Fibroblast of pulmonary artery (primary cell): ENCODE measurements at regions not wholly inside any gene's neighbourhood (a gene's known extent, or its start where the extent isn't known, plus 50 kb on each side); places are given as distances from the start of the nearest gene placed in this dataset.

Experiments
- DNase-seq: peaks from one replicate; pipeline ENCODE4 v3.0.0-alpha.2; 2010; ENCODE audit warnings: low read depth
- H3K4me3 ChIP-seq: replicated peaks from 2 replicates; pipeline ENCODE4 v1.5.1; 2011; ENCODE audit warnings: low read depth, mild to moderate bottlenecking, control low read depth, low read length, moderate library complexity
- TF ChIP-seq, protein P1 (sequence below): IDR thresholded peaks from 2 replicates; pipeline ENCODE4 v1.5.1; 2011; ENCODE audit warnings: mild to moderate bottlenecking, control low read depth, low read length, inconsistent platforms; ENCODE audit errors: missing control alignments

DNA sequence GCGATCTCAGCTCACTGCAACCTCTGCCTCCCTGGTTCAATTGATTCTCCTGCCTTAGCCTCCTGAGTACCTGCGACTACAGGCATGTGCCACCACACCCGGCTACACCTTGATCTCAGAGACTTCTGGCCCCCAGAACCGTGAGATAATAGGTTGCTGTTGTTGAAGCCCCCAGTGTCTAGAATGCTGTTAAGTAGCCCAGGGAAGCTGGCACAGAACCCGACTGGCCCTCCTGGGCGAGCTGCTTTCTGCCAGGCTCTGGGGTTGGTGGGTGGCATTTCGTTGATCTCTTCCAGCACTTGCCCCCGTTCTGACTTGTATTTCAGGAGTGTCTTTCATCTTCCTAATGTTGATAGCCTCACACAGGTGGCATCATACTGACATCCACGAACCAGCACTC lies 807.1 kb downstream of the CDH9 start:
- DNase-seq: no peak
- no peak overlapping the region for H3K4me3 ChIP-seq
- TF ChIP-seq, protein P1, sequence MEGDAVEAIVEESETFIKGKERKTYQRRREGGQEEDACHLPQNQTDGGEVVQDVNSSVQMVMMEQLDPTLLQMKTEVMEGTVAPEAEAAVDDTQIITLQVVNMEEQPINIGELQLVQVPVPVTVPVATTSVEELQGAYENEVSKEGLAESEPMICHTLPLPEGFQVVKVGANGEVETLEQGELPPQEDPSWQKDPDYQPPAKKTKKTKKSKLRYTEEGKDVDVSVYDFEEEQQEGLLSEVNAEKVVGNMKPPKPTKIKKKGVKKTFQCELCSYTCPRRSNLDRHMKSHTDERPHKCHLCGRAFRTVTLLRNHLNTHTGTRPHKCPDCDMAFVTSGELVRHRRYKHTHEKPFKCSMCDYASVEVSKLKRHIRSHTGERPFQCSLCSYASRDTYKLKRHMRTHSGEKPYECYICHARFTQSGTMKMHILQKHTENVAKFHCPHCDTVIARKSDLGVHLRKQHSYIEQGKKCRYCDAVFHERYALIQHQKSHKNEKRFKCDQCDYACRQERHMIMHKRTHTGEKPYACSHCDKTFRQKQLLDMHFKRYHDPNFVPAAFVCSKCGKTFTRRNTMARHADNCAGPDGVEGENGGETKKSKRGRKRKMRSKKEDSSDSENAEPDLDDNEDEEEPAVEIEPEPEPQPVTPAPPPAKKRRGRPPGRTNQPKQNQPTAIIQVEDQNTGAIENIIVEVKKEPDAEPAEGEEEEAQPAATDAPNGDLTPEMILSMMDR: no peak

DNA sequence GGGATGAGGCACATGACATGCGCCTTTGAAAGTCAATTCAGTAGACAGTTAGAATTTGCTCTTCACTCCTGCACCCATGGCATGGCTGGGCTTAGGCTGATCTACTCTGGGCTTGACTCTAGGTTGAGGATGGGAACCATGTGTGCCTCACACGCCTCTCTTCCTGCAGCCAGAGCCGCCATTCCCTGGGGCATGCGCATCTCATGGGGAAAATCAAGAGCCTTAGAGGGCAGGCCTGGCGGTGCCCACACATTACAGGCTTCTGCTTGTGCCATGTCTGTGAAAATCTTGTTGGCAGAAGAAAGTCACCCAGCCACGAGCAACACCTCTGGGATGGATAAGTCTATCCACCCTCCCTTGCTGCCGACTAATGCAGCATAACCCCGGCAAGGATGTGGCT lies 808.5 kb downstream of the CDH9 start:
- TF ChIP-seq, protein P1: no peak
- DNase-seq: no peak
- no peak overlapping the region for H3K4me3 ChIP-seq

DNA sequence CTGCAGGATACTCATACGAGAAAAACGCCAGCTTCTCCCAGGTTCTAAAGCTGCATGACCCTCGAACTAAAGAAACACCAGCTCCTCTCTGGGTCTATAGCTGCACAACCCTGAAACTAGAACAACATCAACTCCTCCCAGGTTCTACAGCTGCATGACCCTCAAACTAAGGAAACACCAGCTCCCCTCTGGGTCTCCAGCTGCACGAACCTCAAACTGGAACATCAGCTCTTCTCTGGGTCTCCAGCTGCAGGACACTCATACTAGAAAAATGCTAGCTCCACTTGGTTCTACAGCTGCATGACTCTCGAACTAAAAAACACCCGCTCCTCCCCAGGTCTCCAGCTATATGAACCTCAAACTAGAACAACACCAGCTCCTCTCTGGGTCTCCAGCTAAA lies 811.1 kb downstream of the CDH9 start:
- DNase-seq: no peak
- TF ChIP-seq, protein P1: no peak
- no peak overlapping the region for H3K4me3 ChIP-seq

DNA sequence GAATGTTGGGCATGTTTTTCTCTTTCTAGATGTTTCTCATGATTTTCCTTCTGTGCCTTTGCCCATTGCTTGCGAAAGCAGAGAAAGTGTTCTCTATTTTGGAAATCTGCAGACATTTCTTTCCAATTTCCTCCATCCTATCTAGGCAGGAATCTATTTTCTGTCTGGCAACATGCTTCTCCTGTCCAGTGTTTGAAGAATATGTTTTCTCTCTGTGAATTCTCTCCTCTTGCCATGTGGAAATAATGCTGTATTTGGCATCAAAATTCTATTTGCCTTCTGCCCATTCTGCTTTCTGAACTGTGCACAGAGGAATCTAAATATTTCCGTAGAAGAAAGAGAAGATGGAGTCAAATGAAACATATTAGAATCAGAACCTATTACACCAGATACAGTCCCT lies 833.3 kb downstream of the CDH9 start:
- TF ChIP-seq, protein P1: no peak
- DNase-seq: no peak
- H3K4me3 ChIP-seq: no peak overlapping the region

DNA sequence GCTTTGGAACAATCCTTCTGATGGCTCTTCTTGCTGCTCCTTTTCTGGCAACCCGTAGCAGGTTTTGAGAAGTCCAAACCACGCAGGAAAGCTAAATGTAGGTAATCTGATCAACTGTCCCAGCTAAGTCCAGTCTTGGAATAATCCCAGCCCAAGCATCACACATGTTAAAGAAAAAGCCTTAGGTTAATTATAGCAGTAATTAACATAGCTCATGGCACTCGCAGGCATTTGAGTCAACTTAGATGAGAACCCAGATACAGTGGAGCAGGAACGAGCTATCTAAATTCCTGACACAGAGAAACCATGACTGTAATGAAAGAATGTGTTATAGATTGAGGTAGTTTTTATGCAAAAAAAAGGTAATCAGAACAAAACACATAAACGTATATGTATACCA lies 844.8 kb downstream of the CDH9 start:
- no peak overlapping the region for H3K4me3 ChIP-seq
- DNase-seq: no peak
- TF ChIP-seq, protein P1: no peak

DNA sequence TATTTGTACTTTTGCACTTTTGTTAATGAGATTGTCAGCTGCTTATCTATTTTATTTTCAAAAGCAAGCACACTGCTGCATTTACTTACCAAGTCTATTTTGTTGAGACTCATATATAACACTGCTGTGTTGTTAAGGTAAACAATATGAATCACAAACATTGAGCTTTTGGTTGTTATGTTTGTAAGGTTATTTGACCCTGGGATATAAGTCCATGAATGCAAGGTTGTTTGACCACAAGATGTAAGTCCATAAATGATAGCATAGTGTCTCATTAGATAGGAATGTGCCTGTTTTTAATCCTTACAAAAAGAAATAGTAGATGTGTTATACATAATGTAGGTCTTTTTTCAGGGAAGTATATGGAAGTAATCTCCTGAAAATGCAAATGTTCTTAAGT lies 845.9 kb downstream of the CDH9 start:
- H3K4me3 ChIP-seq: no peak overlapping the region
- TF ChIP-seq, protein P1: no peak
- DNase-seq: no peak

DNA sequence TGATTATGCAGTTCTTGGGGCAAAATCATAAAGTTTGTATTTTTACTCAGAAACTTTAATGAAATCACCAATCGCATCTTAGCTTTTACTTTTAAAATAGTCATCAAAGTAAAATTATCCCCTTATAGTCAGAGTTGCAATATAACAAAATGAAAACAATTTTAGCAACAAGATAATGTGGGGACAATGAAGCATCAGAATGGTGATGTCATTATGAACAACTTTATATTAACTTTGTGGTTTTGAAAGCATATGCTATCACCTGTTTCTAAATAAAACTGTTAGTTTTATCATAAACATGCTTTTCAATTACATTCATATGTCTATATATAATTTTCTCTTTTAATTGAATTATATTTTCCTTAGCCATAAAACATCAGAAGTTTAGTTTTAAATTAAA lies 856.8 kb downstream of the CDH9 start:
- TF ChIP-seq, protein P1: no peak
- DNase-seq: no peak
- no peak overlapping the region for H3K4me3 ChIP-seq
